ENCODE measurements at regions not wholly inside any gene's neighbourhood (a gene's known extent, or its start where the extent isn't known, plus 50 kb on each side); places are given as distances from the start of the nearest gene placed in this dataset.

DNA sequence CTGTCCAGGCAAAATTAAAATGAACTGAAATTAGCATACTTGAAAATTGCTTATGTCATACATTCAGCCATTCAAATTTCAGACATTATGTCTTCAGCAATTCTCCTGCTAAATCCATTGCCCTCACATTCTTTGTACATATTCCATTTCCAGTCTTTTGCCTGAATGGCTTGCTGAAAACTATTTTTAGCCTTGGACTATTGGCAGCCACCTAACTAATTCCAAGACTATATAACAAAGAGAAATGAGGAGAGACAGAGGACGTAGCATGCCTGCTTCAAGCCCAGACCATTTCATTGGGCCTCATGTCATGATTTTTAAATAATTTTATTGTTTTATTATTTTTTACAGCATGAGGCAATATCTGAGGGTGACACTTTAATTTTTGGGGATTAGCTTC lies 100.3 kb downstream of the MRPS30 start:
- TF ChIP-seq, protein P1, sequence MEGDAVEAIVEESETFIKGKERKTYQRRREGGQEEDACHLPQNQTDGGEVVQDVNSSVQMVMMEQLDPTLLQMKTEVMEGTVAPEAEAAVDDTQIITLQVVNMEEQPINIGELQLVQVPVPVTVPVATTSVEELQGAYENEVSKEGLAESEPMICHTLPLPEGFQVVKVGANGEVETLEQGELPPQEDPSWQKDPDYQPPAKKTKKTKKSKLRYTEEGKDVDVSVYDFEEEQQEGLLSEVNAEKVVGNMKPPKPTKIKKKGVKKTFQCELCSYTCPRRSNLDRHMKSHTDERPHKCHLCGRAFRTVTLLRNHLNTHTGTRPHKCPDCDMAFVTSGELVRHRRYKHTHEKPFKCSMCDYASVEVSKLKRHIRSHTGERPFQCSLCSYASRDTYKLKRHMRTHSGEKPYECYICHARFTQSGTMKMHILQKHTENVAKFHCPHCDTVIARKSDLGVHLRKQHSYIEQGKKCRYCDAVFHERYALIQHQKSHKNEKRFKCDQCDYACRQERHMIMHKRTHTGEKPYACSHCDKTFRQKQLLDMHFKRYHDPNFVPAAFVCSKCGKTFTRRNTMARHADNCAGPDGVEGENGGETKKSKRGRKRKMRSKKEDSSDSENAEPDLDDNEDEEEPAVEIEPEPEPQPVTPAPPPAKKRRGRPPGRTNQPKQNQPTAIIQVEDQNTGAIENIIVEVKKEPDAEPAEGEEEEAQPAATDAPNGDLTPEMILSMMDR (IDR thresholded peaks at IDR 0.05; ENCODE audit: low read depth, low read length, poor library complexity, severe bottlenecking): no peak
- no peak for TF ChIP-seq EZH2phosphoT487 (IDR thresholded peaks at IDR 0.05; ENCODE audit: borderline replicate concordance, low read length)
